ENCODE measurements at regions not wholly inside any gene's neighbourhood (a gene's known extent, or its start where the extent isn't known, plus 50 kb on each side); places are given as distances from the start of the nearest gene placed in this dataset.

- TF ChIP-seq CTCF (conservative IDR thresholded peaks at IDR 0.05; ENCODE audit: low read depth) = no peak
- ChIA-PET CTCF (no interaction called here), POLR2A (ENCODE audit: low non-redundant PET) (no interaction called here)
- no peak overlapping the region for H3K27ac ChIP-seq
- DNase-seq (ENCODE audit: low spot score) = no peak
Observed at GRCh38 chr13:87981416-87981815, 310.2 kb downstream of the SLITRK5 start.

- no peak for DNase-seq (ENCODE audit: low spot score)
- no peak for TF ChIP-seq CTCF (conservative IDR thresholded peaks at IDR 0.05; ENCODE audit: low read depth)
- POLR2A ChIA-PET (ENCODE audit: low non-redundant PET) = no interaction called here
- CTCF ChIA-PET = no interaction called here
- no peak overlapping the region for H3K27ac ChIP-seq
Observed at GRCh38 chr13:87982400-87982799, 311.2 kb downstream of the SLITRK5 start.

GRCh38 chr13:87986639-87987250, 315.6 kb downstream of the SLITRK5 start:
- ChIA-PET CTCF (no interaction called here), POLR2A (ENCODE audit: low non-redundant PET) (no interaction called here)
- H3K27ac ChIP-seq = no peak overlapping the region
- DNase-seq (ENCODE audit: low spot score) = no peak
- TF ChIP-seq CTCF (conservative IDR thresholded peaks at IDR 0.05; ENCODE audit: low read depth) = no peak

GRCh38 chr13:87998081-87998480, 326.9 kb downstream of the SLITRK5 start:
- POLR2A ChIA-PET (ENCODE audit: low non-redundant PET) = no interaction called here
- DNase-seq (ENCODE audit: low spot score) = no peak
- no peak for TF ChIP-seq CTCF (conservative IDR thresholded peaks at IDR 0.05; ENCODE audit: low read depth)
- no peak overlapping the region for H3K27ac ChIP-seq
- CTCF ChIA-PET = no interaction called here

GRCh38 chr13:87999240-87999700, 328.1 kb downstream of the SLITRK5 start:
- H3K27ac ChIP-seq = peak overlapping the region; percentile 72; the same call in 1 of the 2 replicates
- TF ChIP-seq CTCF (conservative IDR thresholded peaks at IDR 0.05; ENCODE audit: low read depth) = no peak
- POLR2A ChIA-PET (ENCODE audit: low non-redundant PET) = no interaction called here
- CTCF ChIA-PET = no interaction called here
- DNase-seq (ENCODE audit: low spot score) = peak; percentile 31

- ChIA-PET POLR2A (ENCODE audit: low non-redundant PET) (no interaction called here), CTCF (no interaction called here)
- no peak for TF ChIP-seq CTCF (conservative IDR thresholded peaks at IDR 0.05; ENCODE audit: low read depth)
- DNase-seq (ENCODE audit: low spot score) = no peak
- peak overlapping the region; percentile 74 for H3K27ac ChIP-seq
Observed at GRCh38 chr13:87999788-88000187, 328.6 kb downstream of the SLITRK5 start.

Measured in RWPE1 (cell line).